ENCODE measurements at regions not wholly inside any gene's neighbourhood (a gene's known extent, or its start where the extent isn't known, plus 50 kb on each side); places are given as distances from the start of the nearest gene placed in this dataset.

- Histone ChIP-seq H3K4me2 (ENCODE audit: insufficient read depth in 1 of 2, low read depth in 2 of 2, low read length in 2 of 2) (no peak overlapping the region), H2AFZ (ENCODE audit: low read length) (peak overlapping the region; percentile 59; the same call in 1 of the 2 replicates), H2BK120ac (replicated peaks; ENCODE audit: low read depth, low read length) (no peak overlapping the region)
These were observed 72.5 kb upstream of the UST start for GRCh38 chr6:148674306-148674705.

More at GRCh38 chr6:148674306-148674705, 72.5 kb upstream of the UST start:
- Histone ChIP-seq H3K36me3 (ENCODE audit: control insufficient read depth in 2 of 4, insufficient read depth in 4 of 4, low read length in 3 of 4) (no peaks in the 10 kb centered on the region), H3K27me3 (replicated peaks in 1 of 4; ENCODE audit: control insufficient read depth in 3 of 4, extremely low read depth in 1 of 4, insufficient read depth in 3 of 4, low read length in 3 of 4) (no peaks in the 10 kb centered on the region), H3K4me1 (replicated peaks in 1 of 4; ENCODE audit: control insufficient read depth in 3 of 4, insufficient read depth in 4 of 4, low read length in 3 of 4) (peaks cover 0 to 4% (median 0%) of the 10 kb centered on the region in 4 experiments; a peak in 2 of 7 replicates), H3K9ac (replicated peaks in 1 of 4; ENCODE audit: extremely low read depth in 1 of 4, low read depth in 3 of 4, low read length in 3 of 4) (no peak overlapping the region), H3K4me3 (ENCODE audit: extremely low read depth in 1 of 4, insufficient read depth in 2 of 4, low read depth in 3 of 4, low read length in 4 of 4) (no peak overlapping the region), H3K4ac (replicated peaks; ENCODE audit: insufficient read length, low read depth, low read length) (no peak overlapping the region), H3K14ac (ENCODE audit: insufficient read length) (no peak overlapping the region), H3K18ac (ENCODE audit: extremely low read depth, low read length) (no peak overlapping the region), H3K9me3 (ENCODE audit: insufficient read depth in 2 of 2, low read depth in 1 of 2, low read length in 1 of 2) (peaks cover 4 to 5% of the 10 kb centered on the region in 2 experiments; a peak in 1 of 4 replicates), H3K23ac (ENCODE audit: insufficient read length) (no peak overlapping the region), H4K8ac (ENCODE audit: extremely low read depth, insufficient read depth, low read length) (no peak overlapping the region), H3K23me2 (ENCODE audit: low read depth, low read length) (no peaks in the 10 kb centered on the region), H4K20me1 (replicated peaks in 1 of 2; ENCODE audit: control insufficient read depth in 1 of 2, insufficient read depth in 2 of 2, low read length in 2 of 2) (no peaks in the 10 kb centered on the region), H3K79me2 (ENCODE audit: control insufficient read depth in 1 of 2, insufficient read depth in 2 of 2, low read length in 2 of 2) (no peaks in the 10 kb centered on the region), H4K5ac (ENCODE audit: insufficient read length, low read depth, low read length) (no peak overlapping the region), H3K79me1 (ENCODE audit: low read depth, low read length) (no peaks in the 10 kb centered on the region), H2BK15ac (ENCODE audit: low read length) (no peak overlapping the region), H3K56ac (replicated peaks; ENCODE audit: insufficient read length, low read depth, low read length) (no peak overlapping the region), H2AK5ac (ENCODE audit: low read depth, low read length) (no peak overlapping the region), H3K27ac (ENCODE audit: low read depth, low read length) (no peak overlapping the region), H4K91ac (replicated peaks; ENCODE audit: insufficient read length, low read length) (no peak overlapping the region), H2BK12ac (ENCODE audit: low read depth, low read length) (no peak overlapping the region), H2BK20ac (ENCODE audit: low read length) (no peak overlapping the region), H2BK5ac (ENCODE audit: low read depth, low read length) (no peak overlapping the region)
- WGBS, 2 experiments (ENCODE audit: extremely low coverage in 1 of 2, insufficient coverage in 1 of 2, insufficient read length in 1 of 2, insufficient replicate concordance in 2 of 2, low coverage in 1 of 2, low lambda C conversion rate in 2 of 2, missing lambda C conversion rate in 1 of 2): 81% methylated on average over 1 of the region's 1 CpG; no CpG with 5 or more reads in 1 of the 2 experiments
- ChIA-PET POLR2A (ENCODE audit: partially characterized antibody) (no interaction called here), CTCF (ENCODE audit: partially characterized antibody) (interaction anchor here (0.6 kb wide), 1 partner anchor 101 kb away, joined by 3 read pairs; no protein-coding TSS in a partner anchor)
- DNase-seq (ENCODE audit: low read depth in 1 of 2, low spot score in 2 of 2): no peak
- no peak for TF ChIP-seq GABPA (IDR thresholded peaks at IDR 0.05; ENCODE audit: borderline replicate concordance, insufficient read depth, low read length)
- no peak for TF ChIP-seq TBP (IDR thresholded peaks at IDR 0.05; ENCODE audit: low read depth, low read length)
- FAIRE-seq: no peak

Data from H1 (cell line).